Activated CD4-positive, alpha-beta T cell treated with anti-CD3 and anti-CD28 coated beads for 24 hours (primary cell): ENCODE measurements at regions not wholly inside any gene's neighbourhood (a gene's known extent, or its start where the extent isn't known, plus 50 kb on each side); places are given as distances from the start of the nearest gene placed in this dataset.

Source experiments
- DNase-seq, 2 donors: peaks; one replicate each; pipeline ENCODE4 v3.0.0-alpha.2; 2020; ENCODE audit warnings: low read depth in 2 of 2

GRCh38 chr13:99663185-99663825, 162.0 kb downstream of the TM9SF2 start:
- no peak for DNase-seq

GRCh38 chr13:99662678-99663077, 161.4 kb downstream of the TM9SF2 start:
- DNase-seq: no peak

- no peak for DNase-seq
Observed at GRCh38 chr13:99661791-99662190, 160.5 kb downstream of the TM9SF2 start.

DNA sequence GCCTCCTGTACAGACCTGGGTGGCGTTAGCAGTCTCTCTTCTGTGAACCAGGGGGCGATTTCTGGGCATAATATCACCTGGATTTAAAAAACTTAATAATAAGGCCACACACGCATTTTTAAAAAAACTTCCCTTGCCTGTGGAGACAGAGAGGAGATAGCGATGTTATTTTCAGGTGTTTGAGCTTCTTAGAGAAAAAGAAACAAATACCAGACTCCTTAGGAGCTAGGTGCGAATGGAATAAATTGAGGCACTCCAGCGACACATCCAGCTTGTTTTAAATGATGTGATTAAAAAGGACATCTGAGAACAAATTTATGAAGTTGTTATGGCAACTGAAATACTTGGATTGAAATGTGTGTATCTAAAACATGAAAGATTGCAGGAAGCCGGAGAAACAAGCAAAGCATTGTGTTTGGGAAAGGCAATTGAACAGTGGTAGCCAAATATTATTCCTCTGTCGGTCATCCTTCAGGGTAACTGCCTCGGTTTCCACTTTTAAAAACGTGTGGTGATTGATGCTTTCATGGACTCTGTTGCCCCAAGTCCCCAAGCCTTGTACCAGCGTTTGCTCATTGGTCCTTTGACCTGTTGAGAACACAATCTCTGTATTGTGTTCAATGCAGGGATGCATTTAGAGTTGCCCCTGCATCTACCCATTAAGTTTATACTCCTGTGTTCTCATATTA, 158.7 kb downstream of the TM9SF2 start:
- no peak for DNase-seq

GRCh38 chr13:99659226-99659625, 158.0 kb downstream of the TM9SF2 start:
- no peak for DNase-seq

DNA sequence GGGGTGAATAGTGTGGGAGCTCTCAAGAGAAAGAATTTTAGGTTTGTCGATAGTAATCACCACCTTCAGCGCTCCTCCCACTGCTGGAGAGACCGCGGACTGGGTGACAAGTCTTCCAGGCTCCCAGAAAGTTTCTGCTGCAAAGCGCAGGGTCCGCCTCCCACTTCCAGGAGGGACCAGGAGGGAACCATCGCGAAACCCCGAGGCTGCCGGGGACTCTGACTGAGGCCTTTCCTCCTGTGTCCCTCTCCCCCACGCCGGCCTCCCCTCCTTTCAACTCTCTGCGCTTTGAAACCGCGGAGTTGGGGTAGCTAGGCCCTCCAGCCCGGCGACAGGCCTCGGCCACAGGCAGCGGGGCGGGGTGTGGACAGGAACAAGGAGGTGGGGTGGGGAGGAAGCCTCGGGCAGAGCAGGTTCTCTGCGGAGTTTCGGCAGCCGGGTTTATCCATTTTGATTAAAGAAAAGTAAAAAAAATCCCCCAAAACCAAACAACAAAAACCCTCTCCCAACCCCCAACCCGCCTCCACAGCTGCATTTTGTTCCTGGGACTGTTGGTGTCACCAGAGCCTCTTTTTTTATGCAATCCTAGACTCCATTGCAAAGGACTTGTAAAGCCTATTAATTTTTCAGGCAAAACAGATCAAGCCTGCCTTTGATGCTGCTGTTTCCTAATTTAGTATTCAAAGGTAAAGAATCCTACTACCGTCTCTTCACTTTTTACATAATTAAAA, 157.2 kb downstream of the TM9SF2 start:
- peak; percentile 16 to 23 for DNase-seq

DNA sequence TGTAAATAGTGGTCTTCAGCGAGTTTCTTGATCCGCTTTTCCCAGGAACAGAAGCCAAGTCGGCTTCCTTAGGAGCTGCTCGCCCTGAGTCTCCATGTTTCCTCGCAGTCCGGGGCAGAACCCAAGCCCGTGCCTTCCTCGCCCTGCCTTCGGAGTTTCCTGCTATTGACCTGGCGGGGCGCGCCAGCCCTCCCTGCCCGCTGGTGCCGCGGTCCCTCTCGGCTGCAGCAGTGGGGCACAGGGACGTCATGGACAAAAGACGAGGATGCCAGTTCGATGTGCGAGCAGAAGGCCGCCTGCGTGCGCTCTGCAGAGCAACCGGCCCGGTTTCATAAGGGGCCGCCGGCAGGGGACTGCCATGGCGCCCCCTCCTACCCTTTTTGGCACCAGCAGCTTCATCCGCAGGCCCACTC, 156.6 kb downstream of the TM9SF2 start:
- no peak for DNase-seq

GRCh38 chr13:99656844-99657381, 155.6 kb downstream of the TM9SF2 start:
- DNase-seq: no peak

- peak; percentile 77 to 83 for DNase-seq
Observed at GRCh38 chr13:99656092-99656745, 154.9 kb downstream of the TM9SF2 start.

DNA sequence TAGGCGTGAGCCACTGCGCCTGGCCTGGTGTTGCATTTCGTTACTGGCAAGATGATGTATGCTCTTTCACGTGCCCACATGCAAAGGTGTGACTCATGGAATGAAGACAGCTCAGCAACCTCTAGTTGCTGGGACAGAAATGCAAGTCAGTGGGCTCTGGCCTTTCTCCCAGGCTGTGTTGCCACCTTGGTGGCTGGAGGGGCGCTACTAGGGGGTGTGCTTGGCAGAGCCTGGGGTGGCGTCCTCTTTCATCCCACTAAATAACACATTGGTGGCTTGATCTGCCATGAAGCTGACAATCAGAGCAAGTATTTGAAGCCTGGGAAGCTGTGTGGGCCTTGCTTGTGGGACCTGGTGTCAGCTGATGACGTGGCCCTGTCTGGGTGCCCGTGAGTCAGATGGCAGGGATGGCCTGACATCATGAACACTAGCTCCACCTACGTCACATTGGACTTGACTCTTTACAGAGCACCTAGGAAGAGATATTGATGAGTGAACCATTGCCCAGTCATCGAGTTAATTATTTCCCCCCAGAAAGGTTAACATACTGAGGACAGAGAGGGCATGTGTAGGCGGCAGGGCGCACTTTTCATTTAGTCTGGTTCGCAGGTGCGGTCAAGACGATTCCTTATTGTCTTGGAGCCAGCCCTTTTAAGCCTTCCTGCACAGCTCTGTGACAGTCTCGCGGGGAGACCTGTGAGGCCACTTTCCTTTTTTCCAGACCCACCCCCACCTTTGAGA, 154.2 kb downstream of the TM9SF2 start:
- no peak for DNase-seq

- DNase-seq: no peak
Observed at GRCh38 chr13:99654076-99654475, 152.8 kb downstream of the TM9SF2 start.

GRCh38 chr13:99653526-99653925, 152.3 kb downstream of the TM9SF2 start:
- no peak for DNase-seq

GRCh38 chr13:99652901-99653300, 151.6 kb downstream of the TM9SF2 start:
- DNase-seq: no peak

- no peak for DNase-seq
Observed at GRCh38 chr13:99652141-99652540, 150.9 kb downstream of the TM9SF2 start.

GRCh38 chr13:99651016-99651415, 149.7 kb downstream of the TM9SF2 start:
- no peak for DNase-seq

GRCh38 chr13:99650410-99650809, 149.1 kb downstream of the TM9SF2 start:
- no peak for DNase-seq

- no peak for DNase-seq
Observed at GRCh38 chr13:99648927-99649326, 147.7 kb downstream of the TM9SF2 start.

- no peak for DNase-seq
Observed at GRCh38 chr13:99648066-99648665, 146.9 kb downstream of the TM9SF2 start.

DNA sequence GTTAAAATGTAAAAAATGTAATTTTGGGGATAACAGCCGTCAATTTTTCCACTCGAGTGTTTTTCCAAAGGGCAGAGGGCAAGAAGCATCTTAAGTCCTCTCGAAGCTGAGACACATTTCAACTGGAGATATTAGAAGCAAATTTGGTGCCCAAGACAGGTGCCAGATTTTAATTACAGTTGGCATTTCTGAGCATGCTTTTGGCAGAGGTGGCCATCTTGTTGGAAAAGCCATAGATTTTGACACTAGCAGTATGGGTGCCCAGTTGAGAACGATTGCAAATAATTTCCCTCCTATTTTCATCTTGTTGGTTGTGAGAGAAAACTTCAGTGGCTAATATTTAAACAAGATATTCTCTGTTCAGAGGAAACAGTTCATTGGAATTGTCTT, 146.3 kb downstream of the TM9SF2 start:
- DNase-seq: no peak

DNA sequence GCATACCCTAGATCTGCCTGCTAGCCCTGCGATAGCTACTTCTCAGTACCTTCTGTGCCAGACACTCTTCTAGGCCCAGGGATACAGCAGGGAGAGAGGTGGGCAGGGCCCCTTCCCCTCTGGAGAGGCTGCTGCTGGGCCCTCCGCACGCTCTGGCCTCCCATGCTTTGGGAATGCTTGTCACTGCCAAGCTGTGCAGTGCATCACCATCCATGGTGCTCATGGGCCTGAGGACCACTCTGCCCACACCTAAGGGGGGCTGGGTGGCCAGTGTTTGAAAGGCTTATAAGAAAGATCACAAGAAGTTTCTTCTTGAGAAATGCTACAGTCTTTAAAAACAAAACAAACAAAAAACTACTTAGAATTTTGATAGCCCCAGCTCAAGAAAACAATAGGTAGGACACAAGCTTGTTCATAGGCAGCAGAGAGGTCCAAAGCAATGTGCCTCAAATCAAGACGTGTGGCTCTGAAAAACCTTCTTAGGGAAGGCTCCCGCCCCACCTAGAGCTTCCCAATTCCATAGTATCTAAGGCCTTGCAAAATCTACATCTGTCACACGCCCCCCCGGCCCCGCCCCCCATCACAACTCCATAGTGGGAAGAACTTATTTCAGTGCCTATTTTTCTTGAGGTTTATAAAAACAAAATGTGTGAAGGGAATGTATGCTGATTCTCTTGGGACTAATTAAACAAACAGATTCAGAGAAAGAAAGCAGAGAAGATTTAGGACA, 145.8 kb downstream of the TM9SF2 start:
- DNase-seq: no peak
